Stomach (tissue), 8 donors: ENCODE measurements at regions not wholly inside any gene's neighbourhood (a gene's known extent, or its start where the extent isn't known, plus 50 kb on each side); places are given as distances from the start of the nearest gene placed in this dataset.

Experiments used
- DNase-seq, 2 donors: peaks; one replicate each; pipeline versions ENCODE4 v3.0.0 to v3.0.0-alpha.2; 2013 to 2019
- H3K27ac ChIP-seq, 5 donors: fragments of 200-600 bp in 4 of 5; sonication (generic) in 4 of 5; one replicate each; pipeline ENCODE4 v1.5.1; 2013 to 2019; ENCODE audit warnings: mild to moderate bottlenecking in 1 of 5, moderate library complexity in 1 of 5
- H3K27me3 ChIP-seq, 3 donors: fragments of 200-600 bp; sonication (generic); one replicate each; pipeline ENCODE4 v1.5.1; 2017 to 2019; ENCODE audit warnings: mixed run types in 1 of 3
- H3K36me3 ChIP-seq, 4 donors: fragments of 200-600 bp; sonication (generic); 1 replicate in 3 of 4; 2 replicates in 1 of 4; pipeline ENCODE4 v1.5.1; 2016 to 2019
- H3K4me1 ChIP-seq, 4 donors: fragments of 200-600 bp; sonication (generic); one replicate each; pipeline ENCODE4 v1.5.1; 2016 to 2019
- H3K4me3 ChIP-seq, 4 donors: fragments of 200-600 bp; sonication (generic) in 3 of 4; one replicate each; pipeline ENCODE4 v1.5.1; 2016 to 2019; ENCODE audit warnings: mild to moderate bottlenecking in 1 of 4
- H3K9me3 ChIP-seq, 4 donors: fragments of 200-600 bp; sonication (generic); one replicate each; pipeline ENCODE4 v1.5.1; 2016 to 2019
- CTCF ChIP-seq, 7 experiments: fragments of 450-650 bp in 4 of 7; fragments of 200-600 bp in 3 of 7; sonication (generic) in 3 of 7; IDR thresholded peaks; one replicate each; pipeline ENCODE4 v1.5.1; 2016 to 2019; ENCODE audit warnings: antibody characterized with exemption in 7 of 7, control low read depth in 2 of 7, mild to moderate bottlenecking in 1 of 7
- EP300 ChIP-seq: sonication (generic); formaldehyde crosslinking; IDR thresholded peaks from one replicate; pipeline ENCODE4 v1.6.1; 2017; ENCODE audit warnings: antibody characterized with exemption
- POLR2A ChIP-seq, 4 donors: fragments of 450-650 bp; IDR thresholded peaks; one replicate each; pipeline ENCODE4 v1.6.1; 2016; ENCODE audit warnings: antibody characterized with exemption in 4 of 4, control low read depth in 2 of 4, mild to moderate bottlenecking in 1 of 4, moderate library complexity in 1 of 4
- POLR2AphosphoS5 ChIP-seq, 3 donors: sonication (generic); formaldehyde crosslinking; IDR thresholded peaks; one replicate each; pipeline ENCODE4 v1.6.1; 2016; ENCODE audit warnings: antibody characterized with exemption in 3 of 3
- WGBS, 5 donors: extraction: QIAGEN DNeasy Blood & Tissue Kit in 3 of 5; methylation state at CpG; one replicate each; pipeline versions ENCODE4 v1.1.5 to v1.1.7; 2013 to 2018; 5-methylcytosine and 5-hydroxymethylcytosine counted together
- intact Hi-C: fragments of 100-400 bp; cut with DNase I; formaldehyde crosslinking; loops from one replicate; pipeline ENCODE4 v1.15.1; 2023; ENCODE audit warnings: low total_unique reads
- donor health status: healthy with polysubstance abuse.
- donor health status: Bipolar disorder and iron deficiency.
- donor health status: healthy.

- Histone ChIP-seq H3K36me3 (no peaks in the 10 kb centered on the region), H3K4me1 (peaks cover 0 to 13% (median 0%) of the 10 kb centered on the region in 4 donors), H3K27ac (no peak overlapping the region), H3K9me3 (no peaks in the 10 kb centered on the region), H3K4me3 (no peak overlapping the region), H3K27me3 (no peaks in the 10 kb centered on the region)
- no peak for TF ChIP-seq POLR2AphosphoS5 (IDR thresholded peaks at IDR 0.05)
- TF ChIP-seq EP300: no peak
- no peak for TF ChIP-seq POLR2A (IDR thresholded peaks at IDR 0.05)
- no peak for TF ChIP-seq CTCF (IDR thresholded peaks at IDR 0.05)
- intact Hi-C loops: no loop called here
- 75 to 93% (median 84%) methylated on average over 2 of the region's 2 CpGs for WGBS, 5 donors
- no peak for DNase-seq
Measured at GRCh38 chr4:43348591-43348990, 456.1 kb downstream of the GRXCR1 start.

- Histone ChIP-seq H3K4me3 (no peak overlapping the region), H3K9me3 (no peaks in the 10 kb centered on the region), H3K4me1 (peaks cover 0 to 13% (median 0%) of the 10 kb centered on the region in 4 donors), H3K27ac (no peak overlapping the region), H3K27me3 (no peaks in the 10 kb centered on the region), H3K36me3 (no peaks in the 10 kb centered on the region)
- no peak for DNase-seq
- 0 to 33% (median 9%) methylated on average over 1 of the region's 1 CpG for WGBS, 5 donors
- intact Hi-C loops: no loop called here
- TF ChIP-seq POLR2AphosphoS5 (IDR thresholded peaks at IDR 0.05): no peak
- no peak for TF ChIP-seq EP300
- no peak for TF ChIP-seq POLR2A (IDR thresholded peaks at IDR 0.05)
- no peak for TF ChIP-seq CTCF (IDR thresholded peaks at IDR 0.05)
Measured at GRCh38 chr4:43351970-43352806, 459.7 kb downstream of the GRXCR1 start.

- Histone ChIP-seq H3K27ac (no peak overlapping the region), H3K36me3 (no peaks in the 10 kb centered on the region), H3K9me3 (no peaks in the 10 kb centered on the region), H3K4me3 (no peak overlapping the region), H3K4me1 (peaks cover 0 to 13% (median 0%) of the 10 kb centered on the region in 4 donors), H3K27me3 (no peaks in the 10 kb centered on the region)
- DNase-seq: no peak
- 48 to 59% (median 51%) methylated on average over 3 of the region's 3 CpGs for WGBS, 5 donors
- TF ChIP-seq EP300 (no peak), CTCF (IDR thresholded peaks at IDR 0.05) (no peak), POLR2A (IDR thresholded peaks at IDR 0.05) (no peak), POLR2AphosphoS5 (IDR thresholded peaks at IDR 0.05) (no peak)
- intact Hi-C loops: no loop called here
Measured at GRCh38 chr4:43352859-43353258, 460.3 kb downstream of the GRXCR1 start.

- Histone ChIP-seq H3K27me3 (no peaks in the 10 kb centered on the region), H3K4me1 (peaks cover 0 to 13% (median 0%) of the 10 kb centered on the region in 4 donors), H3K4me3 (no peak overlapping the region), H3K9me3 (no peaks in the 10 kb centered on the region), H3K27ac (no peak overlapping the region), H3K36me3 (no peaks in the 10 kb centered on the region)
- 12 to 43% (median 25%) methylated on average over 1 of the region's 1 CpG for WGBS, 5 donors
- intact Hi-C loops: no loop called here
- TF ChIP-seq POLR2A (IDR thresholded peaks at IDR 0.05): no peak
- no peak for TF ChIP-seq CTCF (IDR thresholded peaks at IDR 0.05)
- no peak for TF ChIP-seq POLR2AphosphoS5 (IDR thresholded peaks at IDR 0.05)
- no peak for TF ChIP-seq EP300
- no peak for DNase-seq
Measured at GRCh38 chr4:43353552-43353951, 461.0 kb downstream of the GRXCR1 start.
